GM12891 (cell line): ENCODE measurements at regions not wholly inside any gene's neighbourhood (a gene's known extent, or its start where the extent isn't known, plus 50 kb on each side); places are given as distances from the start of the nearest gene placed in this dataset.

Experiments
- POLR2A ChIP-seq: IDR thresholded peaks from 2 replicates; pipeline ENCODE4 v1.6.1; 2011; ENCODE audit warnings: low read depth, low read length, control low read depth
- POLR2AphosphoS5 ChIP-seq: IDR thresholded peaks from 2 replicates; pipeline ENCODE4 v1.6.1; 2011; ENCODE audit warnings: low read depth, low read length, control low read depth

- TF ChIP-seq POLR2A (no peak), POLR2AphosphoS5 (no peak)
These were observed 298.4 kb downstream of the PSAT1 start for GRCh38 chr9:78595200-78595945.
